NT2/D1 (cell line): ENCODE measurements at regions not wholly inside any gene's neighbourhood (a gene's known extent, or its start where the extent isn't known, plus 50 kb on each side); places are given as distances from the start of the nearest gene placed in this dataset.

Source experiments
- YY1 ChIP-seq: IDR thresholded peaks from 2 replicates; pipeline ENCODE4 v1.6.1; 2011; ENCODE audit not compliant: insufficient read length, insufficient read depth
- ZNF274 ChIP-seq: IDR thresholded peaks from 2 replicates; pipeline ENCODE4 v1.6.1; 2011; ENCODE audit warnings: mild to moderate bottlenecking, low read depth, low read length

DNA sequence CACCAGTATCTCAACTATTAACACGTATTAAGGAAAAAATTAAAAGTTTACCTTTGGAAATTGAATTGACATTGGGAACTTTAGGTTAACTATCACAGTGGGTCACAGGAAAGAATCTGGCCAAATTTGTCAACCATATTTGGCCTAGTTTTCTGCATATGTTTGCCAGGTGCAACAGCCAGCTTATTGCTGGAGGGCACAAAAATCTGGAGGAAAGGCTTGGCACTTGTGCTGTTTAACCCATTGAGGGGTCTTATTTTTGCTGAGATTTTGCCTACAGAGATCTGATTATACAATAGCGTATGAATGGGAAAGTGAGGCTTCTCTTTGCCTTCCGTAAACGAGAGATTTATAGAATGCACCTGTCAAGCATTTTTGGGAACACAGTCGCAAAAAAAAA, 190.4 kb downstream of the PRL start:
- TF ChIP-seq YY1 = no peak
- no peak for TF ChIP-seq ZNF274
